GM21737 (cell line): ENCODE measurements at regions not wholly inside any gene's neighbourhood (a gene's known extent, or its start where the extent isn't known, plus 50 kb on each side); places are given as distances from the start of the nearest gene placed in this dataset.

ENCODE experiments used
- ATAC-seq: cut with Tn5 transposase; IDR thresholded peaks from one replicate; pipeline ENCODE4 v1.9.1; 2021; ENCODE audit warnings: mild to moderate bottlenecking, moderate library complexity; ENCODE audit not compliant: unreplicated experiment

- no peak for ATAC-seq
These were observed 366.2 kb downstream of the WDR11 start for GRCh38 chr10:121217331-121217730.

- ATAC-seq = no peak
These were observed 369.9 kb downstream of the WDR11 start for GRCh38 chr10:121221072-121221471.

GRCh38 chr10:121221991-121222390 lies 370.8 kb downstream of the WDR11 start:
- ATAC-seq = no peak

GRCh38 chr10:121222842-121223241 lies 371.7 kb downstream of the WDR11 start:
- ATAC-seq = no peak

- ATAC-seq = no peak
These were observed 367.2 kb downstream of the FGFR2 start for GRCh38 chr10:121231079-121231478.

GRCh38 chr10:121232494-121232893 lies 365.8 kb downstream of the FGFR2 start:
- ATAC-seq = no peak

GRCh38 chr10:121235692-121236091 lies 362.6 kb downstream of the FGFR2 start:
- no peak for ATAC-seq

- no peak for ATAC-seq
These were observed 361.6 kb downstream of the FGFR2 start for GRCh38 chr10:121236621-121237020.

GRCh38 chr10:121237718-121238117 lies 360.5 kb downstream of the FGFR2 start:
- ATAC-seq = no peak

- no peak for ATAC-seq
These were observed 358.2 kb downstream of the FGFR2 start for GRCh38 chr10:121240011-121240410.

- ATAC-seq = no peak
These were observed 357.7 kb downstream of the FGFR2 start for GRCh38 chr10:121240556-121240955.

- ATAC-seq = no peak
These were observed 356.9 kb downstream of the FGFR2 start for GRCh38 chr10:121241337-121241736.

GRCh38 chr10:121242741-121243608 lies 355.3 kb downstream of the FGFR2 start:
- ATAC-seq = no peak

- ATAC-seq = no peak
These were observed 354.5 kb downstream of the FGFR2 start for GRCh38 chr10:121243609-121244241.

GRCh38 chr10:121244818-121245217 lies 353.4 kb downstream of the FGFR2 start:
- no peak for ATAC-seq

- no peak for ATAC-seq
These were observed 352.5 kb downstream of the FGFR2 start for GRCh38 chr10:121245754-121246153.

- no peak for ATAC-seq
These were observed 350.0 kb downstream of the FGFR2 start for GRCh38 chr10:121248266-121248665.

GRCh38 chr10:121250995-121251764 lies 347.1 kb downstream of the FGFR2 start:
- no peak for ATAC-seq

- ATAC-seq = no peak
These were observed 345.5 kb downstream of the FGFR2 start for GRCh38 chr10:121252756-121253155.

GRCh38 chr10:121260377-121260776 lies 337.9 kb downstream of the FGFR2 start:
- no peak for ATAC-seq

GRCh38 chr10:121261665-121262064 lies 336.6 kb downstream of the FGFR2 start:
- no peak for ATAC-seq
